ENCODE measurements at regions not wholly inside any gene's neighbourhood (a gene's known extent, or its start where the extent isn't known, plus 50 kb on each side); places are given as distances from the start of the nearest gene placed in this dataset.

DNA sequence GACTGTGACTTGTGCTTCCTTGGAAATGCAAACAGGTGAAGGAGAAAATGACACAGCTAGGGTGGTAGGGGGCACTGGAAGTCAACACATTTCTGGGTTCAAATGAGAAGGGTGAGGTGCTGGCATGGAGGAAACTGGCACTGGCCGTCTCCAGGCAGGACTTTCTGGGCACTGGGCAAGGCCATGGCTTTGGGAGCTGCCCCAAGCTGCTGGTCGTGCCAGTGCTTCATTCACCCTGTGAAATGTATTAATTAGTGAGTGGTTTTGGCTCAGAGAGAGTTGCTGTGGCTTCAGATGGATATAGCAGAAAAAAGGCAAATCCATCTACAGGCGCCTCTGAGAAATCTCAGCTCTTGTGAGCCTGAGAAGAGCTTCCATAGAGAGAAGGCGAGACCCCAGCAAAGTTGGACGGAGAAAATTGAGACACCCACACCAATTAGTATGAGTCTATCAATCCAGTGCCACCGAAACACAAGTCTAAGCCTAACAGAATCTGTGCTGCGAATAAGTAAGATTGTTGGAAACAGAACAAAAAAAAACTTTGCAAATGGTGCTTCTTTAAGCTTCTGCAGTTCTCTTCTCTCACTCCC, 202.1 kb upstream of the TNP1 start:
- DNase-seq (ENCODE audit: low spot score): no peak

- no peak for DNase-seq (ENCODE audit: low spot score)
Observed at GRCh38 chr2:217060951-217061547, 201.2 kb upstream of the TNP1 start.

DNA sequence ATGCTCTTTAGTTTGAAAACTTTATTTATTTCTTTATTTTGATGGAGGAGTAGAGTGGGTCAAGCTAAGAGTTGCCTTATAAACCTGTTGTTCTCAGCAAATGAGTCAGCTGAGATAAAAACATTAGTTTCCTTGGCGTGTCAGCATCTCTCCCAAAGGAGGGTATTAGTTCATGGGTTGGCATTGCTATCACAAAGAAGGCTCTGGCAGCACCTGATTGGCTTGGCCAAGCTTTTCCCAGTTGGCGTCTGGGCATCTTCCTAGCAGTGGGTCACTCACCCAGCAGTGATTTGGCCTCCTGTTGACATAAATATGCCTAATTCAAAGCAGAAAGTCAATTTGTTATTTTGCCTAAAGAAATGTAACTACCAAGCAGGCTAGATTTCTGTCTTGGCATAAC, 200.7 kb upstream of the TNP1 start:
- no peak for DNase-seq (ENCODE audit: low spot score)

- no peak for DNase-seq (ENCODE audit: low spot score)
Observed at GRCh38 chr2:217058791-217059755, 199.2 kb upstream of the TNP1 start.

- no peak for DNase-seq (ENCODE audit: low spot score)
Observed at GRCh38 chr2:217057773-217058172, 197.9 kb upstream of the TNP1 start.

GRCh38 chr2:217055624-217056023, 195.8 kb upstream of the TNP1 start:
- no peak for DNase-seq (ENCODE audit: low spot score)

GRCh38 chr2:217054791-217055190, 194.9 kb upstream of the TNP1 start:
- no peak for DNase-seq (ENCODE audit: low spot score)

DNA sequence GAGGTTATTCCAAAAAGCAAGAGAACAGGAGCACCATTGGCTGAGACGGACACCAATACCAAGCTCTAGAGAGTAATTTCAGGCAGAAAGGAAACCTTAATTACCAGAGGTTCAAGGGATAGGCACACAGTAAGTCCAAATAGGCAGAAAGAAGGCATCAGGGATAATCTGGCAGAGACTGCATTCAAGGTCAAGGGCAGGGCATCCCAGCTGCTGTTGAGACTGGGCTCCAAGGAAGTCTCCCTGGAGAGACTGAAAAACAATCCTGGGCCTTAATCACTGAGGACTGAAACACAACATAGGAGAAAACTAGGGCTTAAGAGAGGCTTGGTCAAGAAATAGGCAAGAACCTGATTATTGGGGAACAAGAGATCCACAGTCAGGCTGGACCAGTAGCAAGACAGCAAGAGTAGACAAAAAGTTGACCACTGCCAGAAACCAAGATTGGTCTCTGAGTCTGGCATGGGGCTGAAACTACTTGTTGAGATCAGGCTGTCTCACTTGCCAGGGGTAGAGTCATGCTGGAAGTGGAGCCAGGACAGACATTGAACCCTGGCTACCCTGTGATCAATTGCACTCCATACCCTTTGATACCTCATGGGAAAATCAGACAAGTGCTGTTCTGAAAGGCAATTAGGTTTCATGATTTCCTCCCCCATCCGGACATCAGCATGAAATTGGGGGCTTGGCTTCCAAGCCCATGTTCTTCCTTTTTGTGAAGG, 193.2 kb upstream of the TNP1 start:
- no peak for DNase-seq (ENCODE audit: low spot score)

GRCh38 chr2:217051416-217051815, 191.6 kb upstream of the TNP1 start:
- no peak for DNase-seq (ENCODE audit: low spot score)

DNA sequence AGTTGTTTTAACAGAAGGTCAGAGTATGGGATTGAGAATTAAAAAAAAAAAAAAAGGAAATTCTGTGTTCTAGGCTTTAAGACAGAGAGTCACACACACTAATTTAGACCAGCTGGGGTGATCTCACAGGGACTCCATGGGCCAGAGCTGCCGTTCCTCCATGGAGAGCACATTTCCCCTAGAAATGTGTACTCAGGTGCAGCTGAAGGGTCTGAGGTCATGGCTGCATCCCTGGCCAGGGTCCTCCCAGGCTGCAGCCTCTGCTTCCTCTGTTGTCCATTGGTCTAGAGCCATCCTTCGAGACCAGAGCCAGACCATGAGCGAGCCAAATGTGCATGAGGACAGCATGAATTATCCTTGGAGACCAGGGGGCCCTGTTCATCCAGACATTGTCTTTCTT, 190.1 kb upstream of the TNP1 start:
- no peak for DNase-seq (ENCODE audit: low spot score)

GRCh38 chr2:217049422-217049821, 189.6 kb upstream of the TNP1 start:
- DNase-seq (ENCODE audit: low spot score): no peak

DNA sequence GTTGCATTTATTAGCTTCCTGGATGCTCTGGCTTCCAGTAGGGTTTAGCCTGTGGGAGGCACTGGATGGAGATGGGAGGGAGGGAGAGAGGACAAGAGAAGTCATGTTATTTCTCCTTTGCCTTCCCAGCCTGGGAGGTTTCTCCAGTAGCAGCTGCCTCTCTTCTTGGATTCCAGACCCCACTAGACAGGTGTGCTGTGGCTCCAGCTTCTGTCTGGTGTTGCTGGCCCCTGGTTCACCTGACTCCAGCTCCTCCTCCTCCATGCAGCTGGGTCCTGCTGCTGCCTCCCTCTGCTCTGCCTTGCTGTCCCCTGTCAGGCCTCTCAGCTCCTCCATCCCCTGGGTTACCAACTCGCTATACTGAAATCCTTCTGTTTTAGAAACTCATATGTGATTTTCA, 188.9 kb upstream of the TNP1 start:
- no peak for DNase-seq (ENCODE audit: low spot score)

- no peak for DNase-seq (ENCODE audit: low spot score)
Observed at GRCh38 chr2:217047631-217048030, 187.8 kb upstream of the TNP1 start.

DNA sequence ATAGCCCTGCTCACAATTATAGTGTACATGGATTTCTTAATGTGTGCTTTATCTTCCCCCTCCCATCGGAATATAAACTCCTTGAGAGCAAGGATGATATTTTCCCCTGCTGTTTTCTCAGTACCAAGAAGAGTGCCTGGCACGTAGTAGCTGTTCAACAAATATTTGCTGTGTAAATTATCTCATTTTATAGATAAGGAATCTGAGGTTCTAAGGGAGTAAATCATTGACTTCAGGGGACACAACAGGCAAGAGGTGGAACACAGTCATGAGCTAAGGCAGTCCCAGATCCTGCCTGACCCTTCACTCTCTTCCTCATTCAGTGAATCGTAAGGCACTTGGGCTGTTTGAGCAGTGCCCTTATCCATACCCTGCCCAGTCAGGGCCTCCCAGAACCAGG, 187.3 kb upstream of the TNP1 start:
- DNase-seq (ENCODE audit: low spot score): no peak

- DNase-seq (ENCODE audit: low spot score): no peak
Observed at GRCh38 chr2:217045700-217046475, 186.0 kb upstream of the TNP1 start.

DNA sequence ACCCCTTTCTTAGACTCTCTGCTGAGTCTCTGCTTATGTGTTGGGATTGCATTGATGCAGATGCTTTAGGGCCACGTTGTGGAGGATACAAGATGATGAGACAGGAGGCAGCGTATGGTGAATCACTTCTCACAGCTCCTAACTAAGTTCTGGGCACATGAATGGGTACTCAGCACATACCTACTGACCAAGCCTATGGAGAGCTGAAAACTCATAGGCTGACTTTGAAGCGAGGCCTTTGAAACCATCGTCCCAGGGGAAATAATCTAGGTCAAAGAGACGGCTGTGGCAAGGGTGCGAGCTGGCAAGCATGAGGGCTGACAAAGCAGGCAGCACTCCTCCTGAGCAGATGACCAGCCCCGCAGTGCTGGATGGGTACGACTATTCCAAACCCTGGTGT, 180.2 kb upstream of the TNP1 start:
- DNase-seq (ENCODE audit: low spot score): no peak

GRCh38 chr2:217038001-217038400, 178.1 kb upstream of the TNP1 start:
- DNase-seq (ENCODE audit: low spot score): no peak

DNA sequence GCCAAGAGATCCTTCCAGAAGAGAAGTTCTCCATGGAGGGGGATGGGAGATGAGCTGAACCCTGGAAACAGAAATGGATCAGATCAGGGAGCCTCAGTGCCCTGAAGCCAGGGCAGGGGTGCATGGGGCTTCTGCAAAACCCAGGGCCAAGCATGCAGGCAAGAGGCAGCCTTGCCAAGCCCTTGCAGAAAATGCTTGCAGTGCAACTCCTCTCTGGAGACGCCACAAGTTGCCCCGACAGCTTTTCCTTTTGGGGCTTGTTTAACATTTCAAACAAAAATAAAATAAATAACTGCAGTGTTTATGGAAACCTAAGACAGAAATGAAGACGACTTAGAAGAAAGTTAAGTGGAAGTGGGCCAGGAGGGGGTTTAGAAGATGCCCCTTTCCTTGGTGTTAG, 177.5 kb upstream of the TNP1 start:
- no peak for DNase-seq (ENCODE audit: low spot score)

DNA sequence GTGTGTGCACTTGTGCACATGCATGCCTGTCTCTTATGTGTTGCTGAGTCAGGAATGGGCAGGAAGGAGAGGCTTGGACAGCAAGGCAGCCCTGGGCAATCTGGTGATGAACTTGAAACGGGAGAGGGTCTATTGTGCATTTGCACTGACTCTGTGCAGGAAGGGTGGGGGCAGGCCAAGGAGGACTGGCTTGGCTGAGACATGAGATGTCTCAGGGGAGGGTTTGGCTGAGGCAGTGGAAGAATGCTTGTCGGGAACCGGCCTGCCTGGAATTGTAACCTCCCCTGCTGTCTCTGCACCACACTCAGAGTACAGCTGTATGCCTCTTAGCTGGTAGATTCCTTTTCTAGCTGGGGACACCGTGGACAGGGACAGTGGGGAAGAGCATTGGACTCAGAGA, 176.1 kb upstream of the TNP1 start:
- no peak for DNase-seq (ENCODE audit: low spot score)

DNA sequence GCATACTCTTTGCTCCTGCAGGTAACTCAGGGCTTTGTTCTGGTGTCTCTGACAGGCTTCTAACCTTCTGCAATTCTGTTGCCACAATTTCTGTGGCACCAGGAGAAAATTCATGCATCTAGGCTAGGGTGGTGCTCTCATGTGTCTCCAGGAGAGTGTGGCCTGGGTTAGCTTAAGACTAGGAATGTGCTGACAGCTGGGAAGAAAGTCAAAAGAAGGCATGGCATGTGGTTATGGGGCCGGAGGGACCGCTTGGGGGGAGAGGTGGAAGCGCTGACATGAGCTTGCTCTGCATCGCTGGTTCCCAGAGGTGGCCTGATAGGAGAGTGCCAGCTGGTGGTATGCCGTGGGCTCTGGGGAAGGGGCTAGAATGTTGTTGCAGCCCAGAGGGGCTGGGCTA, 173.3 kb upstream of the TNP1 start:
- DNase-seq (ENCODE audit: low spot score): no peak

DNA sequence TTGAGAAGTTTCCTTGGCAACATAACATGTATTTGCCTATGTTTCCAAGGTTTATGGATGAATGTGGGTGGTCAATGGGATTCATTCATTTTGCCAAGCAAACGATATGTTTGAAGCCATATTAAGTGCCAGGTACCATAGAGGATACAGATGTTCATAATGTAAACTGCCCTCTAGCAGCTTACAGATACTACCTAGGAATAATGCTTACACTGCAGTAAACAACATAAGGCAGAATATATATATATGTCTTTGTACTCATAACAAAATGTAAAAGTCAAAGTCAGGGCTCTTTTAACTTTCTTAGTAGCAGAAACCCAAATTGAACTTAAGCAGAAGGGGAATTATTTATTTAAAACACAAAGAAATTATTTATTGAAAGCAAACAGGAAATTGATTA, 171.6 kb upstream of the TNP1 start:
- no peak for DNase-seq (ENCODE audit: low spot score)

DNA sequence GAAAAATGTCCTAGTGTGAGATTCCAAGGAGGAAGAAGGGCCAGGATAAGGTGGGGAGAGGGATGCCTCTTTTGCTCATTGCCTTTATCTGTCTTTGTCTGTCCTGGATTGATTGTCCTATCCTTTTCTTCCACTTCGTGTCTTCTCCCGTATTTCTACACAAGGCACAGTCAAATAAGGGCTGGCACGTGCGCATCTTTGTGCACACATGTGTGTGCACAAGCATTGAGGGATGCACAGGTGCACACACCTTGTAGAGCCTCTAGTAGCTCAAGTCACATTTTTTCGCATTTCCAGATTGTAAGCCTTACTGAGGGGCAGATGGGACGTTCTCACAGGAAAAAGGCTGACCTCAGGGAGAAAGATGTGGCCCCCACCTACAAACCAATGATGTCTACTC, 170.2 kb upstream of the TNP1 start:
- no peak for DNase-seq (ENCODE audit: low spot score)
